ENCODE measurements at regions not wholly inside any gene's neighbourhood (a gene's known extent, or its start where the extent isn't known, plus 50 kb on each side); places are given as distances from the start of the nearest gene placed in this dataset.

GRCh38 chr22:22763512-22763911 is 119.1 kb downstream of the GGTLC2 start:
- no peak overlapping the region for H3K27ac ChIP-seq (ENCODE audit: low read length)
- H3K4me1 ChIP-seq (ENCODE audit: low read length), result no peaks in the 10 kb centered on the region

GRCh38 chr22:22764085-22764484 is 119.7 kb downstream of the GGTLC2 start:
- H3K9me2 ChIP-seq (replicated peaks; ENCODE audit: insufficient read depth, low read length), result no peaks in the 10 kb centered on the region
- H3K9me3 ChIP-seq (ENCODE audit: low read length), result no peaks in the 10 kb centered on the region
- no peak overlapping the region for H3K9ac ChIP-seq (ENCODE audit: low read length)
- DNase-seq, result no peak
- no peaks in the 10 kb centered on the region for H3K36me3 ChIP-seq (ENCODE audit: insufficient read depth, low read length)
- H3K79me2 ChIP-seq (ENCODE audit: low read length), result no peaks in the 10 kb centered on the region
- H3K27me3 ChIP-seq (ENCODE audit: low read length), result no peaks in the 10 kb centered on the region
- no peaks in the 10 kb centered on the region for H3K4me1 ChIP-seq (ENCODE audit: low read length)
- H3K4me3 ChIP-seq (ENCODE audit: low read length), result no peak overlapping the region
- H2AFZ ChIP-seq (ENCODE audit: low read length), result no peak overlapping the region
- no peak overlapping the region for H3K4me2 ChIP-seq (ENCODE audit: low read depth, low read length, poor library complexity, severe bottlenecking)
- H3K27ac ChIP-seq (ENCODE audit: low read length), result no peak overlapping the region
- H4K20me1 ChIP-seq (ENCODE audit: insufficient read depth, low read depth, low read length), result no peaks in the 10 kb centered on the region

More at GRCh38 chr22:22763512-22763911, 119.1 kb downstream of the GGTLC2 start:
- Histone ChIP-seq H2AFZ (ENCODE audit: low read length) (no peak overlapping the region), H3K9ac (ENCODE audit: low read length) (no peak overlapping the region), H4K20me1 (ENCODE audit: insufficient read depth, low read depth, low read length) (no peaks in the 10 kb centered on the region), H3K27me3 (ENCODE audit: low read length) (no peaks in the 10 kb centered on the region), H3K4me3 (ENCODE audit: low read length) (no peak overlapping the region), H3K36me3 (ENCODE audit: insufficient read depth, low read length) (no peaks in the 10 kb centered on the region), H3K4me2 (ENCODE audit: low read depth, low read length, poor library complexity, severe bottlenecking) (no peak overlapping the region), H3K9me2 (replicated peaks; ENCODE audit: insufficient read depth, low read length) (no peaks in the 10 kb centered on the region), H3K79me2 (ENCODE audit: low read length) (no peaks in the 10 kb centered on the region), H3K9me3 (ENCODE audit: low read length) (no peaks in the 10 kb centered on the region)
- no peak for DNase-seq

- Histone ChIP-seq H3K9me2 (replicated peaks; ENCODE audit: insufficient read depth, low read length) (no peaks in the 10 kb centered on the region), H3K9me3 (ENCODE audit: low read length) (no peaks in the 10 kb centered on the region), H3K27ac (ENCODE audit: low read length) (no peak overlapping the region), H3K36me3 (ENCODE audit: insufficient read depth, low read length) (no peaks in the 10 kb centered on the region), H2AFZ (ENCODE audit: low read length) (no peak overlapping the region), H3K9ac (ENCODE audit: low read length) (no peak overlapping the region), H3K27me3 (ENCODE audit: low read length) (no peaks in the 10 kb centered on the region), H4K20me1 (ENCODE audit: insufficient read depth, low read depth, low read length) (no peaks in the 10 kb centered on the region), H3K4me1 (ENCODE audit: low read length) (peaks cover 17% of the 10 kb centered on the region), H3K4me3 (ENCODE audit: low read length) (no peak overlapping the region), H3K4me2 (ENCODE audit: low read depth, low read length, poor library complexity, severe bottlenecking) (no peak overlapping the region), H3K79me2 (ENCODE audit: low read length) (no peaks in the 10 kb centered on the region)
- DNase-seq, result peak; percentile 71
Observed at GRCh38 chr22:22767876-22768602, 119.6 kb upstream of the IGLL5 start.

- no peaks in the 10 kb centered on the region for H3K36me3 ChIP-seq (ENCODE audit: insufficient read depth, low read length)
- H3K79me2 ChIP-seq (ENCODE audit: low read length), result no peaks in the 10 kb centered on the region
- no peak overlapping the region for H3K4me2 ChIP-seq (ENCODE audit: low read depth, low read length, poor library complexity, severe bottlenecking)
- no peak overlapping the region for H3K27ac ChIP-seq (ENCODE audit: low read length)
- H3K4me3 ChIP-seq (ENCODE audit: low read length), result no peak overlapping the region
- H3K4me1 ChIP-seq (ENCODE audit: low read length), result peaks cover 24% of the 10 kb centered on the region
- H4K20me1 ChIP-seq (ENCODE audit: insufficient read depth, low read depth, low read length), result no peaks in the 10 kb centered on the region
- no peaks in the 10 kb centered on the region for H3K9me3 ChIP-seq (ENCODE audit: low read length)
- H2AFZ ChIP-seq (ENCODE audit: low read length), result no peak overlapping the region
- no peak overlapping the region for H3K9ac ChIP-seq (ENCODE audit: low read length)
- no peaks in the 10 kb centered on the region for H3K27me3 ChIP-seq (ENCODE audit: low read length)
- H3K9me2 ChIP-seq (replicated peaks; ENCODE audit: insufficient read depth, low read length), result no peaks in the 10 kb centered on the region
- DNase-seq, result no peak
Observed at GRCh38 chr22:22768885-22769284, 118.7 kb upstream of the IGLL5 start.

GRCh38 chr22:22769434-22770279 is 118.0 kb upstream of the IGLL5 start:
- Histone ChIP-seq H3K4me2 (ENCODE audit: low read depth, low read length, poor library complexity, severe bottlenecking) (no peak overlapping the region), H3K27ac (ENCODE audit: low read length) (no peak overlapping the region)

GRCh38 chr22:22770280-22770871 is 117.2 kb upstream of the IGLL5 start:
- no peak overlapping the region for H3K4me2 ChIP-seq (ENCODE audit: low read depth, low read length, poor library complexity, severe bottlenecking)
- no peak overlapping the region for H3K9ac ChIP-seq (ENCODE audit: low read length)
- DNase-seq, result peak; percentile 79
- H3K36me3 ChIP-seq (ENCODE audit: insufficient read depth, low read length), result no peaks in the 10 kb centered on the region
- H3K9me2 ChIP-seq (replicated peaks; ENCODE audit: insufficient read depth, low read length), result no peaks in the 10 kb centered on the region
- no peaks in the 10 kb centered on the region for H4K20me1 ChIP-seq (ENCODE audit: insufficient read depth, low read depth, low read length)
- no peaks in the 10 kb centered on the region for H3K79me2 ChIP-seq (ENCODE audit: low read length)
- no peaks in the 10 kb centered on the region for H3K27me3 ChIP-seq (ENCODE audit: low read length)
- H3K4me3 ChIP-seq (ENCODE audit: low read length), result no peak overlapping the region
- H3K4me1 ChIP-seq (ENCODE audit: low read length), result peaks cover 35% of the 10 kb centered on the region
- H3K9me3 ChIP-seq (ENCODE audit: low read length), result no peaks in the 10 kb centered on the region
- no peak overlapping the region for H3K27ac ChIP-seq (ENCODE audit: low read length)
- no peak overlapping the region for H2AFZ ChIP-seq (ENCODE audit: low read length)

More at GRCh38 chr22:22769434-22770279, 118.0 kb upstream of the IGLL5 start:
- Histone ChIP-seq H3K79me2 (ENCODE audit: low read length) (no peaks in the 10 kb centered on the region), H3K4me1 (ENCODE audit: low read length) (peaks cover 32% of the 10 kb centered on the region), H3K9me2 (replicated peaks; ENCODE audit: insufficient read depth, low read length) (no peaks in the 10 kb centered on the region), H3K27me3 (ENCODE audit: low read length) (no peaks in the 10 kb centered on the region), H2AFZ (ENCODE audit: low read length) (no peak overlapping the region), H3K9ac (ENCODE audit: low read length) (no peak overlapping the region), H3K9me3 (ENCODE audit: low read length) (no peaks in the 10 kb centered on the region), H4K20me1 (ENCODE audit: insufficient read depth, low read depth, low read length) (no peaks in the 10 kb centered on the region), H3K36me3 (ENCODE audit: insufficient read depth, low read length) (no peaks in the 10 kb centered on the region), H3K4me3 (ENCODE audit: low read length) (no peak overlapping the region)
- no peak for DNase-seq

GRCh38 chr22:22770881-22771280 is 116.7 kb upstream of the IGLL5 start:
- Histone ChIP-seq H3K4me1 (ENCODE audit: low read length) (peaks cover 35% of the 10 kb centered on the region), H2AFZ (ENCODE audit: low read length) (no peak overlapping the region)

More at GRCh38 chr22:22770881-22771280, 116.7 kb upstream of the IGLL5 start:
- Histone ChIP-seq H3K4me2 (ENCODE audit: low read depth, low read length, poor library complexity, severe bottlenecking) (no peak overlapping the region), H3K27ac (ENCODE audit: low read length) (no peak overlapping the region), H3K27me3 (ENCODE audit: low read length) (no peaks in the 10 kb centered on the region), H4K20me1 (ENCODE audit: insufficient read depth, low read depth, low read length) (no peaks in the 10 kb centered on the region), H3K36me3 (ENCODE audit: insufficient read depth, low read length) (no peaks in the 10 kb centered on the region), H3K9me2 (replicated peaks; ENCODE audit: insufficient read depth, low read length) (no peaks in the 10 kb centered on the region), H3K9ac (ENCODE audit: low read length) (no peak overlapping the region), H3K9me3 (ENCODE audit: low read length) (no peaks in the 10 kb centered on the region), H3K4me3 (ENCODE audit: low read length) (no peak overlapping the region), H3K79me2 (ENCODE audit: low read length) (no peaks in the 10 kb centered on the region)
- no peak for DNase-seq
